Tibial nerve (tissue), 4 donors: ENCODE measurements at regions not wholly inside any gene's neighbourhood (a gene's known extent, or its start where the extent isn't known, plus 50 kb on each side); places are given as distances from the start of the nearest gene placed in this dataset.
A peak's percentile ranks its signal among the peaks of the same experiment; 100 is the strongest.

Experiments used
- DNase-seq, 2 donors: peaks; one replicate each; pipeline ENCODE4 v3.0.0-alpha.2; 2019; ENCODE audit warnings: low spot score in 2 of 2
- H3K27ac ChIP-seq, 4 donors: fragments of 200-600 bp; sonication (generic) in 3 of 4; one replicate each; pipeline ENCODE4 v1.5.1; 2017 to 2019; ENCODE audit warnings: mild to moderate bottlenecking in 1 of 4
- H3K27me3 ChIP-seq, 2 donors: fragments of 200-600 bp; sonication (generic) in 1 of 2; one replicate each; pipeline versions ENCODE4 v1.5.1 to v1.6.0; 2017 to 2019
- H3K36me3 ChIP-seq, 3 donors: fragments of 200-600 bp; sonication (generic); one replicate each; pipeline ENCODE4 v1.5.1; 2018 to 2019
- H3K4me1 ChIP-seq, 4 donors: fragments of 200-600 bp; sonication (generic) in 3 of 4; one replicate each; pipeline ENCODE4 v1.5.1; 2017 to 2019
- H3K4me3 ChIP-seq, 4 donors: fragments of 200-600 bp; sonication (generic) in 3 of 4; one replicate each; pipeline ENCODE4 v1.5.1; 2017 to 2019; ENCODE audit warnings: mild to moderate bottlenecking in 1 of 4, moderate library complexity in 1 of 4
- H3K9me3 ChIP-seq, 4 donors: fragments of 200-600 bp; sonication (generic) in 3 of 4; one replicate each; pipeline ENCODE4 v1.5.1; 2017 to 2019
- CTCF ChIP-seq, 5 experiments: fragments of 200-600 bp in 3 of 5; fragments of 450-650 bp in 2 of 5; sonication (generic) in 3 of 5; IDR thresholded peaks; one replicate each; pipeline ENCODE4 v1.5.1; 2016 to 2019; ENCODE audit warnings: antibody characterized with exemption in 5 of 5, mild to moderate bottlenecking in 3 of 5, moderate library complexity in 2 of 5
- EP300 ChIP-seq, 2 donors: sonication (generic); formaldehyde crosslinking; IDR thresholded peaks; one replicate each; pipeline ENCODE4 v1.6.1; 2017; ENCODE audit warnings: antibody characterized with exemption in 2 of 2, mild to moderate bottlenecking in 1 of 2
- POLR2A ChIP-seq, 2 donors: fragments of 450-650 bp; IDR thresholded peaks; one replicate each; pipeline ENCODE4 v1.6.1; 2017; ENCODE audit warnings: antibody characterized with exemption in 2 of 2, mild to moderate bottlenecking in 2 of 2, moderate library complexity in 2 of 2
- WGBS, 2 donors: methylation state at CpG; one replicate each; pipeline ENCODE4 v1.1.5; 2018; 5-methylcytosine and 5-hydroxymethylcytosine counted together

GRCh38 chr15:63434576-63435186, 53.0 kb upstream of the CA12 start:
- TF ChIP-seq POLR2A (IDR thresholded peaks at IDR 0.05): no peak
- no peak for TF ChIP-seq EP300 (IDR thresholded peaks at IDR 0.05)
- no peak for TF ChIP-seq CTCF (IDR thresholded peaks at IDR 0.05)
- Histone ChIP-seq H3K9me3 (no peaks in the 10 kb centered on the region), H3K4me3 (no peak overlapping the region), H3K27me3 (no peaks in the 10 kb centered on the region), H3K4me1 (peaks cover 0 to 18% (median 7%) of the 10 kb centered on the region in 4 donors), H3K27ac (no peak overlapping the region), H3K36me3 (no peaks in the 10 kb centered on the region)
- DNase-seq: no peak
- WGBS, 2 donors: 67 to 69% methylated on average over 4 of the region's 4 CpGs

GRCh38 chr15:63435204-63435820, 53.7 kb upstream of the CA12 start:
- 97 to 98% methylated on average over 9 of the region's 9 CpGs for WGBS, 2 donors
- no peak overlapping the region for H3K27ac ChIP-seq
- peaks cover 0 to 18% (median 7%) of the 10 kb centered on the region in 4 donors for H3K4me1 ChIP-seq
- DNase-seq: no peak
- TF ChIP-seq CTCF (IDR thresholded peaks at IDR 0.05) (no peak), POLR2A (IDR thresholded peaks at IDR 0.05) (no peak), EP300 (IDR thresholded peaks at IDR 0.05) (no peak)
- no peaks in the 10 kb centered on the region for H3K9me3 ChIP-seq
- no peak overlapping the region for H3K4me3 ChIP-seq
- H3K36me3 ChIP-seq: no peaks in the 10 kb centered on the region
- H3K27me3 ChIP-seq: no peaks in the 10 kb centered on the region

GRCh38 chr15:63436341-63436740, 54.7 kb upstream of the CA12 start:
- Histone ChIP-seq H3K27ac (peak overlapping the region in 3 of 4 donors; percentile 31 to 85 (median 46)), H3K4me3 (no peak overlapping the region), H3K27me3 (no peaks in the 10 kb centered on the region), H3K36me3 (no peaks in the 10 kb centered on the region), H3K9me3 (no peaks in the 10 kb centered on the region), H3K4me1 (peaks cover 0 to 18% (median 7%) of the 10 kb centered on the region in 4 donors)
- 84 to 87% methylated on average over 2 of the region's 2 CpGs for WGBS, 2 donors
- no peak for DNase-seq
- TF ChIP-seq CTCF (IDR thresholded peaks at IDR 0.05) (no peak), POLR2A (IDR thresholded peaks at IDR 0.05) (no peak), EP300 (IDR thresholded peaks at IDR 0.05) (no peak)

- no peaks in the 10 kb centered on the region for H3K9me3 ChIP-seq
- TF ChIP-seq EP300 (IDR thresholded peaks at IDR 0.05) (no peak), POLR2A (IDR thresholded peaks at IDR 0.05) (no peak), CTCF (IDR thresholded peaks at IDR 0.05) (no peak)
- DNase-seq: peak; percentile 82 to 83
- no peak overlapping the region for H3K4me3 ChIP-seq
- H3K36me3 ChIP-seq: no peaks in the 10 kb centered on the region
- H3K27me3 ChIP-seq: no peaks in the 10 kb centered on the region
- H3K27ac ChIP-seq: peak overlapping the region in 3 of 4 donors; percentile 31 to 85 (median 46)
- 2 to 5% methylated on average over 3 of the region's 3 CpGs for WGBS, 2 donors
- H3K4me1 ChIP-seq: peaks cover 0 to 18% (median 7%) of the 10 kb centered on the region in 4 donors
Measured at GRCh38 chr15:63436872-63437375, 55.3 kb upstream of the CA12 start.

- Histone ChIP-seq H3K4me1 (peaks cover 0 to 18% (median 7%) of the 10 kb centered on the region in 4 donors), H3K4me3 (no peak overlapping the region), H3K36me3 (no peaks in the 10 kb centered on the region), H3K27me3 (no peaks in the 10 kb centered on the region), H3K27ac (no peak overlapping the region), H3K9me3 (no peaks in the 10 kb centered on the region)
- no peak for DNase-seq
- TF ChIP-seq POLR2A (IDR thresholded peaks at IDR 0.05): no peak
- no peak for TF ChIP-seq CTCF (IDR thresholded peaks at IDR 0.05)
- TF ChIP-seq EP300 (IDR thresholded peaks at IDR 0.05): no peak
- WGBS, 2 donors: 82 to 84% methylated on average over 7 of the region's 7 CpGs
Measured at GRCh38 chr15:63439536-63440264, 58.1 kb upstream of the CA12 start.
